NT2/D1 (cell line): ENCODE measurements at regions not wholly inside any gene's neighbourhood (a gene's known extent, or its start where the extent isn't known, plus 50 kb on each side); places are given as distances from the start of the nearest gene placed in this dataset.

Experiments
- SUZ12 ChIP-seq: IDR thresholded peaks from 2 replicates; pipeline ENCODE4 v1.6.1; 2011; ENCODE audit not compliant: insufficient read length, insufficient read depth; ENCODE audit errors: extremely low read depth
- YY1 ChIP-seq: IDR thresholded peaks from 2 replicates; pipeline ENCODE4 v1.6.1; 2011; ENCODE audit not compliant: insufficient read length, insufficient read depth
- ZNF274 ChIP-seq: IDR thresholded peaks from 2 replicates; pipeline ENCODE4 v1.6.1; 2011; ENCODE audit warnings: mild to moderate bottlenecking, low read depth, low read length

DNA sequence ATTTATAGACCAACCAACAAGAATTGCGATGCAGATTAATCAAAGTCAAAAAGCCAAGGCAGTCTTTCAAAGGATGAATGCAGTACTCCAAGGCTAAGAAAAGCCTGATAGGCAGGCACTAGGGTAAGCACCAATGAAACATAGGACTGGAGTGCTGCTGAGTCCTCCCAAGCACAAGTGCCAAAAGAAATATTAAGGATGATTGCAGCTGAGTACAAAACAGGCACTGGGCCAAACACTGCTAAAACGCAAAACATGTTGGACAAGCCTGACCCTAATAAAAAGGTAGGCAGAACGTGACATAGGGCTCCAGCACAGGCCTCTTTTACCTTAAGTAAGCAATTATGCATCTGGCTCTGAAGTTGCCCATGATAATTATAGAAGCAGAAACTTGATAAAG, 160.1 kb upstream of the LRP1B start:
- TF ChIP-seq SUZ12 (no peak), YY1 (no peak), ZNF274 (no peak)
